ENCODE measurements at regions not wholly inside any gene's neighbourhood (a gene's known extent, or its start where the extent isn't known, plus 50 kb on each side); places are given as distances from the start of the nearest gene placed in this dataset.

GRCh38 chrX:139287155-139287924 is 243.2 kb upstream of the F9 start:
- WGBS, 2 experiments (ENCODE audit: extremely low coverage in 1 of 2, insufficient coverage in 1 of 2, insufficient read length in 1 of 2, insufficient replicate concordance in 2 of 2, low coverage in 1 of 2, low lambda C conversion rate in 2 of 2, missing lambda C conversion rate in 1 of 2) = 90% methylated on average over 2 of the region's 2 CpGs; no CpG with 5 or more reads in 1 of the 2 experiments
- H3K4me1 ChIP-seq (replicated peaks in 1 of 4; ENCODE audit: control insufficient read depth in 3 of 4, insufficient read depth in 4 of 4, low read length in 3 of 4) = no peaks in the 10 kb centered on the region
- no peak overlapping the region for H3K23ac ChIP-seq (ENCODE audit: insufficient read length)
- no peaks in the 10 kb centered on the region for H3K23me2 ChIP-seq (ENCODE audit: low read depth, low read length)
- H3K9ac ChIP-seq (replicated peaks in 1 of 4; ENCODE audit: extremely low read depth in 1 of 4, low read depth in 3 of 4, low read length in 3 of 4) = no peak overlapping the region
- H4K20me1 ChIP-seq (replicated peaks in 1 of 2; ENCODE audit: control insufficient read depth in 1 of 2, insufficient read depth in 2 of 2, low read length in 2 of 2) = no peaks in the 10 kb centered on the region
- no peak overlapping the region for H3K56ac ChIP-seq (replicated peaks; ENCODE audit: insufficient read length, low read depth, low read length)
- no peak overlapping the region for H2BK5ac ChIP-seq (ENCODE audit: low read depth, low read length)
- FAIRE-seq (no peak), DNase-seq (ENCODE audit: low read depth in 1 of 2, low spot score in 2 of 2) (no peak)
- no peak overlapping the region for H2BK20ac ChIP-seq (ENCODE audit: low read length)
- H4K91ac ChIP-seq (replicated peaks; ENCODE audit: insufficient read length, low read length) = no peak overlapping the region
- no peaks in the 10 kb centered on the region for H3K79me2 ChIP-seq (ENCODE audit: control insufficient read depth in 1 of 2, insufficient read depth in 2 of 2, low read length in 2 of 2)
- no peaks in the 10 kb centered on the region for H3K9me3 ChIP-seq (ENCODE audit: insufficient read depth in 2 of 2, low read depth in 1 of 2, low read length in 1 of 2)
- no peaks in the 10 kb centered on the region for H3K27me3 ChIP-seq (replicated peaks in 1 of 4; ENCODE audit: control insufficient read depth in 3 of 4, extremely low read depth in 1 of 4, insufficient read depth in 3 of 4, low read length in 3 of 4)
- no peak overlapping the region for H2BK15ac ChIP-seq (ENCODE audit: low read length)
- H3K4me3 ChIP-seq (ENCODE audit: extremely low read depth in 1 of 4, insufficient read depth in 2 of 4, low read depth in 3 of 4, low read length in 4 of 4) = no peak overlapping the region
- H3K36me3 ChIP-seq (ENCODE audit: control insufficient read depth in 2 of 4, insufficient read depth in 4 of 4, low read length in 3 of 4) = no peaks in the 10 kb centered on the region
- H2AK5ac ChIP-seq (ENCODE audit: low read depth, low read length) = no peak overlapping the region
- no peak overlapping the region for H3K4ac ChIP-seq (replicated peaks; ENCODE audit: insufficient read length, low read depth, low read length)
- ChIA-PET CTCF (ENCODE audit: partially characterized antibody) (interaction anchor here (0.8 kb wide), 1 partner anchor 16 kb away, joined by 3 read pairs; no protein-coding TSS in a partner anchor), POLR2A (ENCODE audit: partially characterized antibody) (no interaction called here)
- H3K18ac ChIP-seq (ENCODE audit: extremely low read depth, low read length) = no peak overlapping the region
- H4K5ac ChIP-seq (ENCODE audit: insufficient read length, low read depth, low read length) = no peak overlapping the region
- H2BK120ac ChIP-seq (replicated peaks; ENCODE audit: low read depth, low read length) = no peak overlapping the region
- H4K8ac ChIP-seq (ENCODE audit: extremely low read depth, insufficient read depth, low read length) = no peak overlapping the region
- no peak overlapping the region for H2BK12ac ChIP-seq (ENCODE audit: low read depth, low read length)
- H3K79me1 ChIP-seq (ENCODE audit: low read depth, low read length) = no peaks in the 10 kb centered on the region
- no peak overlapping the region for H3K14ac ChIP-seq (ENCODE audit: insufficient read length)
- H3K27ac ChIP-seq (ENCODE audit: low read depth, low read length) = no peak overlapping the region
- no peak overlapping the region for H3K4me2 ChIP-seq (ENCODE audit: insufficient read depth in 1 of 2, low read depth in 2 of 2, low read length in 2 of 2)
- H2AFZ ChIP-seq (ENCODE audit: low read length) = no peak overlapping the region
- no peak for TF ChIP-seq SAP30 (IDR thresholded peaks at IDR 0.05; ENCODE audit: insufficient read depth, insufficient replicate concordance, low read length)
- TF ChIP-seq CBX8 (IDR thresholded peaks at IDR 0.05; ENCODE audit: borderline replicate concordance, low read depth, low read length) = no peak
- no peak for TF ChIP-seq CHD2 (IDR thresholded peaks at IDR 0.05; ENCODE audit: low read length)
- no peak for TF ChIP-seq SP2 (IDR thresholded peaks at IDR 0.05; ENCODE audit: low read length)
- no peak for TF ChIP-seq TAF7 (optimal IDR thresholded peaks at IDR 0.05; ENCODE audit: borderline replicate concordance, low read depth, low read length)
- no peak for TF ChIP-seq GTF2F1 (IDR thresholded peaks at IDR 0.05; ENCODE audit: borderline replicate concordance, low read depth, low read length)
- TF ChIP-seq ZNF274 (IDR thresholded peaks at IDR 0.05; ENCODE audit: borderline replicate concordance, extremely low read depth, low read length) = no peak
- TF ChIP-seq SP4 (IDR thresholded peaks at IDR 0.05; ENCODE audit: low read length) = no peak
- TF ChIP-seq FOSL1 (IDR thresholded peaks at IDR 0.05; ENCODE audit: insufficient read depth, low read depth, low read length) = no peak
- no peak for TF ChIP-seq RXRA (IDR thresholded peaks at IDR 0.05; ENCODE audit: insufficient read depth, low read depth, low read length)
- no peak for TF ChIP-seq ATF2 (IDR thresholded peaks at IDR 0.05; ENCODE audit: low read length)
- no peak for TF ChIP-seq TCF12 (IDR thresholded peaks at IDR 0.05; ENCODE audit: low read depth, low read length)
